ENCODE measurements at regions not wholly inside any gene's neighbourhood (a gene's known extent, or its start where the extent isn't known, plus 50 kb on each side); places are given as distances from the start of the nearest gene placed in this dataset.
"Not testable (repeated sequence)": the region's sequence is repeated elsewhere in the genome, so short reads cannot be mapped to it uniquely, and the experiment has no call there.

GRCh38 chr2:161059388-161059787 lies 100.8 kb upstream of the TANK start:
- DNase-seq (no peak), ATAC-seq (replicated peaks) (no peak)
- peaks cover 0 to 4% of the 10 kb centered on the region in 2 donors for H3K36me3 Mint-ChIP-seq

DNA sequence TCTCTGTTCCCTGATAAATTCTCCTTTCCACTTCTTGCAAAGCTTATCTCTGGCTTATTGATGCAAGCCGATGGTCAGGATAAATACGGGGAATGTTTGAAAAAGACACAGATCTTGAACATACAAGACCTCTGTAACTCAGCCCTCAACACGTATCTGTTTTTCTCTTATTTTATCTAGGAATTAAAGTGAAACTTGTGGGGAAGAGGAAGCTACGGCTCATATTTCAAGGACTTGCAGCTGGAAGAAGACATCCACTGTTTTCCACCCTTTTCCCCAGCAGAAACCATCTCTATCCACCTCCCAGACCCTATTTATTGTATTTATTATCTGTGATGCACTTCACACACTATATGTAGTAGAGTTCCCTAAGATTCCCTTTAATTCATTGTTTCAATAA lies 98.4 kb upstream of the TANK start:
- H3K9me3 Mint-ChIP-seq: no peaks in the 10 kb centered on the region
- DNase-seq (no peak), ATAC-seq (replicated peaks) (no peak)
- H3K36me3 Mint-ChIP-seq: no peaks in the 10 kb centered on the region
- no peak overlapping the region for H3K4me3 Mint-ChIP-seq
- no peaks in the 10 kb centered on the region for H3K27me3 Mint-ChIP-seq
- no peak overlapping the region for H3K27ac Mint-ChIP-seq
- H3K4me1 Mint-ChIP-seq: peaks cover 4 to 8% of the 10 kb centered on the region in 2 donors

More at GRCh38 chr2:161059388-161059787, 100.8 kb upstream of the TANK start:
- H3K27ac Mint-ChIP-seq: no peak overlapping the region
- H3K4me1 Mint-ChIP-seq: peaks cover 4 to 8% of the 10 kb centered on the region in 2 donors
- H3K4me3 Mint-ChIP-seq: no peak overlapping the region
- H3K27me3 Mint-ChIP-seq: peaks cover 3 to 6% of the 10 kb centered on the region in 2 donors
- H3K9me3 Mint-ChIP-seq: peaks cover 6 to 8% of the 10 kb centered on the region in 2 donors

- Mint-ChIP-seq H3K36me3 (no peaks in the 10 kb centered on the region), H3K27me3 (no peaks in the 10 kb centered on the region), H3K9me3 (no peaks in the 10 kb centered on the region), H3K4me1 (peaks cover 4 to 8% of the 10 kb centered on the region in 2 donors), H3K4me3 (no peak overlapping the region), H3K27ac (no peak overlapping the region)
- DNase-seq: peak; percentile 51
- ATAC-seq (replicated peaks): peak; percentile 89 to 91
Measured at GRCh38 chr2:161063157-161063945, 96.9 kb upstream of the TANK start.

DNA sequence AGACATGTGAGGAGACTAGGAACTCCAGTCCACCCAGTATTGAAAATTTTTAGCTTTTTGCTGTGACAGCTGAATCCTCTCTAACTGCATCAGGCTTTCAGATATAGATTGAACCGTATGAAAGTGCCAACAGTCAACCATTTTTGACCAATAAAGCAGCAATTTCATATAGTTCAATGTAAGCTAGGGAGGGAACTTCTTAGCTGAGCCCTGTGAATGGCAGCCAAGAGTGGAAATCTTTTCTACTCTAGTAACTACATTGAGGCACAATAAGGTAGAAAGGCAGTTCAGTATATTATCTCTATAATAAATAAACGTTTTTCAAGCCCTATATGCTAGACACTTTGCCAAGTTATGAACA lies 96.3 kb upstream of the TANK start:
- no peaks in the 10 kb centered on the region for H3K27me3 Mint-ChIP-seq
- H3K27ac Mint-ChIP-seq: no peak overlapping the region
- peaks cover 4 to 8% of the 10 kb centered on the region in 2 donors for H3K4me1 Mint-ChIP-seq
- H3K9me3 Mint-ChIP-seq: no peaks in the 10 kb centered on the region
- ATAC-seq (replicated peaks) (peak; percentile 25 to 29), DNase-seq (no peak)
- H3K36me3 Mint-ChIP-seq: no peaks in the 10 kb centered on the region
- H3K4me3 Mint-ChIP-seq: no peak overlapping the region

- Mint-ChIP-seq H3K36me3 (no peaks in the 10 kb centered on the region), H3K9me3 (peaks cover 0 to 2% of the 10 kb centered on the region in 2 donors), H3K27me3 (no peaks in the 10 kb centered on the region), H3K4me1 (peaks cover 4 to 8% of the 10 kb centered on the region in 2 donors), H3K4me3 (no peak overlapping the region), H3K27ac (no peak overlapping the region)
- ATAC-seq (replicated peaks) (no peak), DNase-seq (no peak)
Measured at GRCh38 chr2:161067846-161068350, 92.3 kb upstream of the TANK start.

DNA sequence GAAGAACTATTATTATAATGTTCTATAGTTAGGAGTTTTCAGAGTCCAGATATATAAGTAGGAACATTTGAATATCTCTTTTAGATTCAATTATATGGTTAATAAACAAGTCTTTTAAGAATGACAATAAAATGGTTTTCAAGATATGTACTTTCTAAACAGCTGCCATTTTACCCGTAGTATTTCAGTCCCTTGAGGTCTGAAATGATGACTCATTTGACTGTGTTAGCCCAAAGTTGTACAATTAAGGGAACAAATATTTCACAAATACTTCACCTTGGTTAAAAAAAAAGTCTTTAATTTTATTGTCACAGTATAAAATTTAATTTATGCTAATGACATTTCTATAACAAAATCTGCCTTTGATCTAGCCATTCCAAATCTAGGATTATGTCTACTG lies 91.6 kb upstream of the TANK start:
- peaks cover 2 to 4% of the 10 kb centered on the region in 2 donors for H3K4me1 Mint-ChIP-seq
- ATAC-seq (replicated peaks) (no peak), DNase-seq (no peak)
- no peak overlapping the region for H3K27ac Mint-ChIP-seq
- no peak overlapping the region for H3K4me3 Mint-ChIP-seq
- H3K36me3 Mint-ChIP-seq: no peaks in the 10 kb centered on the region
- peaks cover 0 to 2% of the 10 kb centered on the region in 2 donors for H3K9me3 Mint-ChIP-seq
- H3K27me3 Mint-ChIP-seq: no peaks in the 10 kb centered on the region

GRCh38 chr2:161070693-161071479 lies 89.3 kb upstream of the TANK start:
- ATAC-seq (replicated peaks) (no peak), DNase-seq (no peak)
- no peaks in the 10 kb centered on the region for H3K4me1 Mint-ChIP-seq
- no peak overlapping the region for H3K27ac Mint-ChIP-seq
- H3K9me3 Mint-ChIP-seq: peaks cover 0 to 2% of the 10 kb centered on the region in 2 donors
- no peaks in the 10 kb centered on the region for H3K36me3 Mint-ChIP-seq
- no peak overlapping the region for H3K4me3 Mint-ChIP-seq
- no peaks in the 10 kb centered on the region for H3K27me3 Mint-ChIP-seq

- H3K4me3 Mint-ChIP-seq; H3K9me3 Mint-ChIP-seq; H3K27me3 Mint-ChIP-seq; H3K36me3 Mint-ChIP-seq; ATAC-seq (replicated peaks); DNase-seq; H3K27ac Mint-ChIP-seq: not testable (repeated sequence)
- H3K4me1 Mint-ChIP-seq: peaks cover 6 to 12% of the 10 kb centered on the region in 2 donors
Measured at GRCh38 chr2:161072436-161072835, 87.8 kb upstream of the TANK start.

DNA sequence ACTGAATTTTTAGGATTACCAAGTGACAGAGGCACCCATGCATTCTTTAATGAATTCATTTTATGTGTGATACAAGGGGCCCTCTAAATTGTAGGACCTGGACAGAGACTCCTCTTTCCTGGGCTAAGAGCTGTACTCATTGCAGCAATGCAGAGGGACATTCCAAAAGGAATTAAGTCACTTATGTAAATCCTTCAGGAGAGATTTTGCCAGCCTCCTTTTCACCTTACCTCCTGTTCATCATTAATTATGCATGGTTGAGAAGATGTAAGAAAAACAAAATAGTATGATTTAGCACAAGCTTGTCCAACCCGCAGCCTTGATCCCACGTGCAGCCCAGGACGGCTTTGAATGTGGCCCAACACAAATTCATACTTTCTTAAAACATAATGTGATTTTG lies 84.5 kb upstream of the TANK start:
- no peak overlapping the region for H3K27ac Mint-ChIP-seq
- peaks cover 19 to 28% of the 10 kb centered on the region in 2 donors for H3K4me1 Mint-ChIP-seq
- ATAC-seq (replicated peaks): no peak
- H3K4me3 Mint-ChIP-seq: no peak overlapping the region
- no peaks in the 10 kb centered on the region for H3K36me3 Mint-ChIP-seq
- no peak for DNase-seq
- peaks cover 2 to 3% of the 10 kb centered on the region in 2 donors for H3K9me3 Mint-ChIP-seq
- no peaks in the 10 kb centered on the region for H3K27me3 Mint-ChIP-seq

GRCh38 chr2:161076936-161077335 lies 83.3 kb upstream of the TANK start:
- no peak for DNase-seq
- peak overlapping the region; percentile 79 for H3K27ac Mint-ChIP-seq
- no peak for ATAC-seq (replicated peaks)
- no peaks in the 10 kb centered on the region for H3K27me3 Mint-ChIP-seq
- no peaks in the 10 kb centered on the region for H3K36me3 Mint-ChIP-seq
- H3K4me1 Mint-ChIP-seq: peaks cover 19 to 28% of the 10 kb centered on the region in 2 donors
- H3K9me3 Mint-ChIP-seq: peaks cover 3% of the 10 kb centered on the region in 2 donors
- peak overlapping the region; percentile 2 to 52 for H3K4me3 Mint-ChIP-seq

DNA sequence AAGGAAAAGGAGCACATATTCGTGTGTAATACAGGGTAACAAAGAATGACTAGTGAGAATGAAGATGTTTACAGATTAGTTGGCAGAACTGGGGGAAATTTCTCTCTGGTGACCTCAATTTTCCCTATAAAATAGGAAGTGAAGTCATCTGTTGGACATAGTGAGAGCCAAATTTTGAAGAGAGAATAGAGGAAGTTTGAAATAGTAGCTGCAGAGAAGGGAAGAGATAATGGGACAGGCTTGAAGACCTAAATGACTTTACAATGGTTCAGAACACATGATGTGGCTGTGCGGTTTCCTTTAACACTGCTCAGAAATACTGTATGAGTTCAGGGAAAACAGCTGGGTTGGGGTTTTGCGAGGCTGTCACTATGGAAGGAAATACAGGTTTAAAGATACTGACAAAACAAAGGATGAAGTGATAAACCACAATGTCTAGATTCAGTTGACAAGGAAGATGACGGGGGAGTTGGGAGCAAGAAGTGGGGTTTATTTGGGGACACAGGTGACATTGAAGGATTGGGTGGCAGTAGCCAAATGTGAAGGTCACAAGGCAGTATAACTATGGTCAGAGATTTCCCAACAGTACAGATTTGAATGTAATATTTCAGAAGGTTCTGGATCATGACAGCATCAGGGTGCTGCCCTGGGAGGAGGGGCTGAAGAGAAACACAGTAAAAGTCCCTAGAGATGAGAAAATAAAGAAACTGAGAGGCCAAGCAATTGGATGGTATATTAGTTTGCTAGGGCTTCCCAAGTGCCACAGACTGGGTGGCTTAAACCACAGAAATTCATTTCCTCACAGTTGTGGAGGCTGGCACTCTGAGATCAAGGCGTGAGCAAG lies 82.6 kb upstream of the TANK start:
- no peaks in the 10 kb centered on the region for H3K27me3 Mint-ChIP-seq
- peak; percentile 92 to 94 for ATAC-seq (replicated peaks)
- H3K4me3 Mint-ChIP-seq: peak overlapping the region; percentile 44 to 52
- no peaks in the 10 kb centered on the region for H3K36me3 Mint-ChIP-seq
- H3K9me3 Mint-ChIP-seq: peaks cover 2 to 3% of the 10 kb centered on the region in 2 donors
- H3K4me1 Mint-ChIP-seq: peaks cover 19 to 28% of the 10 kb centered on the region in 2 donors
- H3K27ac Mint-ChIP-seq: peak overlapping the region; percentile 79
- peak; percentile 75 for DNase-seq

DNA sequence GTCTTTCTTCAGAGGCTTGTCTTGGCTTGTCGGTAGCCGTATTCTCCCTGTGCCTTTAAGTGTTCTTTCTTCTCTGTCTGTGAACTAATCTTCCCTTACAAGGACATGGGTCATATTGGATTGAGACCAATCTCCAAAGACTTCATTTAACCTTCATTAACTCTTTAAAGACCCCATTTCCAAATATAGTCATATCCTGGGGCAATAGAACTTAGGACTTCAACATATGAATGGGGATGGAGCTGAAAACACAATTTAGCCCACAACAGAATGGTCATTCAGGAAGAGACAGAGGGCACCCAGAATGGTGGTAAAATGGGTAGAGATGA lies 82.1 kb upstream of the TANK start:
- Mint-ChIP-seq H3K36me3 (no peaks in the 10 kb centered on the region), H3K4me1 (peaks cover 19 to 28% of the 10 kb centered on the region in 2 donors), H3K27ac (peak overlapping the region; percentile 79), H3K27me3 (no peaks in the 10 kb centered on the region), H3K9me3 (peaks cover 2 to 3% of the 10 kb centered on the region in 2 donors), H3K4me3 (peak overlapping the region; percentile 13 to 40)
- DNase-seq (no peak), ATAC-seq (replicated peaks) (no peak)

- Mint-ChIP-seq H3K4me3 (no peak overlapping the region), H3K27me3 (no peaks in the 10 kb centered on the region), H3K4me1 (peaks cover 15 to 26% of the 10 kb centered on the region in 2 donors), H3K27ac (no peak overlapping the region), H3K9me3 (peaks cover 0 to 2% of the 10 kb centered on the region in 2 donors), H3K36me3 (no peaks in the 10 kb centered on the region)
- DNase-seq: no peak
- ATAC-seq (replicated peaks): no peak
Measured at GRCh38 chr2:161085149-161085548, 75.1 kb upstream of the TANK start.
